H9 (cell line): ENCODE measurements at regions not wholly inside any gene's neighbourhood (a gene's known extent, or its start where the extent isn't known, plus 50 kb on each side); places are given as distances from the start of the nearest gene placed in this dataset.

Experiments
- DNase-seq: peaks from one replicate; pipeline ENCODE4 v3.0.0-alpha.2; 2017
- H2AFZ ChIP-seq: one replicate; pipeline ENCODE4 v1.6.1; 2013; ENCODE audit warnings: mild to moderate bottlenecking, low read length, control low read depth, moderate library complexity
- H2AK5ac ChIP-seq: 2 replicates; pipeline ENCODE4 v1.6.1; 2013; ENCODE audit warnings: low read length, control low read depth, mixed read lengths; ENCODE audit not compliant: insufficient read length
- H2BK120ac ChIP-seq: one replicate; pipeline ENCODE4 v1.6.1; 2013; ENCODE audit warnings: low read depth, mild to moderate bottlenecking, low read length, control low read depth, inconsistent platforms; ENCODE audit not compliant: poor library complexity, severe bottlenecking
- H2BK12ac ChIP-seq: 2 replicates; pipeline ENCODE4 v1.6.1; 2013; ENCODE audit warnings: low read length, control low read depth, mixed read lengths, low read depth; ENCODE audit not compliant: insufficient read length
- H2BK15ac ChIP-seq: 2 replicates; pipeline ENCODE4 v1.6.1; 2013; ENCODE audit warnings: low read depth, low read length, control low read depth
- H2BK20ac ChIP-seq: one replicate; pipeline ENCODE4 v1.6.1; 2013; ENCODE audit warnings: low read depth, mild to moderate bottlenecking, low read length, control low read depth, inconsistent platforms; ENCODE audit not compliant: poor library complexity, severe bottlenecking
- H2BK5ac ChIP-seq: 2 replicates; pipeline ENCODE4 v1.6.1; 2013; ENCODE audit warnings: low read length, control low read depth, mixed read lengths; ENCODE audit not compliant: insufficient read length
- H3K14ac ChIP-seq: 2 replicates; pipeline ENCODE4 v1.6.1; 2013; ENCODE audit warnings: low read length, control low read depth; ENCODE audit not compliant: insufficient read depth
- H3K18ac ChIP-seq: 2 replicates; pipeline ENCODE4 v1.6.1; 2013; ENCODE audit warnings: low read depth, mild to moderate bottlenecking, mixed read lengths, low read length, control low read depth; ENCODE audit not compliant: insufficient read length
- H3K23ac ChIP-seq: 2 replicates; pipeline ENCODE4 v1.6.1; 2013; ENCODE audit warnings: low read length, control low read depth, mixed read lengths, low read depth; ENCODE audit not compliant: insufficient read length
- H3K23me2 ChIP-seq: 2 replicates; pipeline ENCODE4 v1.6.1; 2013; ENCODE audit warnings: low read depth, mild to moderate bottlenecking, mixed read lengths, low read length, control low read depth; ENCODE audit not compliant: insufficient read length, poor library complexity, severe bottlenecking
- H3K27ac ChIP-seq: 2 replicates; pipeline ENCODE4 v1.5.1; 2013; ENCODE audit warnings: low read length, control low read depth, mixed read lengths, low read depth; ENCODE audit not compliant: insufficient read length
- H3K27me3 ChIP-seq: 2 replicates; pipeline ENCODE4 v1.6.1; 2013; ENCODE audit warnings: low read length, control low read depth, inconsistent platforms; ENCODE audit not compliant: insufficient read depth
- H3K4ac ChIP-seq: 2 replicates; pipeline ENCODE4 v1.6.1; 2013; ENCODE audit warnings: low read depth, mild to moderate bottlenecking, control low read depth, inconsistent platforms, low read length, moderate library complexity
- H3K4me1 ChIP-seq: 2 replicates; pipeline ENCODE4 v1.6.1; 2013; ENCODE audit warnings: low read length, control low read depth, inconsistent platforms; ENCODE audit not compliant: insufficient read depth
- H3K4me2 ChIP-seq: 2 replicates; pipeline ENCODE4 v1.6.1; 2013; ENCODE audit warnings: low read length, control low read depth, mixed read lengths; ENCODE audit not compliant: insufficient read length, insufficient read depth
- H3K56ac ChIP-seq: 2 replicates; pipeline ENCODE4 v1.6.1; 2013; ENCODE audit warnings: low read depth, mild to moderate bottlenecking, mixed read lengths, low read length, control low read depth; ENCODE audit not compliant: insufficient read length
- H3K79me1 ChIP-seq: 2 replicates; pipeline ENCODE4 v1.6.1; 2013; ENCODE audit warnings: low read depth, mild to moderate bottlenecking, moderate library complexity, low read length, control low read depth, inconsistent platforms; ENCODE audit not compliant: insufficient read depth, poor library complexity, severe bottlenecking
- H3K79me2 ChIP-seq: 2 replicates; pipeline ENCODE4 v1.6.1; 2013; ENCODE audit warnings: low read length, control low read depth, inconsistent platforms; ENCODE audit not compliant: insufficient read depth
- H3K9ac ChIP-seq: 2 replicates; pipeline ENCODE4 v1.6.1; 2013; ENCODE audit warnings: low read length, control low read depth, mixed read lengths; ENCODE audit not compliant: insufficient read length; ENCODE audit errors: extremely low read depth
- H3K9me3 ChIP-seq: one replicate; pipeline ENCODE4 v1.6.1; 2013; ENCODE audit warnings: low read depth, low read length, inconsistent platforms; ENCODE audit not compliant: control insufficient read depth
- H3T11ph ChIP-seq: one replicate; pipeline ENCODE4 v1.6.1; 2013; ENCODE audit warnings: mild to moderate bottlenecking, low read length, control low read depth, inconsistent platforms
- H4K20me1 ChIP-seq: one replicate; pipeline ENCODE4 v1.6.1; 2013; ENCODE audit not compliant: control insufficient read depth, insufficient read length, insufficient read depth
- H4K5ac ChIP-seq: 2 replicates; pipeline ENCODE4 v1.6.1; 2013; ENCODE audit warnings: low read depth, mild to moderate bottlenecking, mixed read lengths, low read length, control low read depth; ENCODE audit not compliant: insufficient read length
- H4K8ac ChIP-seq: replicated peaks from 2 replicates; pipeline ENCODE4 v1.6.1; 2013; ENCODE audit warnings: low read length, control low read depth, mixed read lengths, low read depth; ENCODE audit not compliant: insufficient read length
- H4K91ac ChIP-seq: 2 replicates; pipeline ENCODE4 v1.6.1; 2013; ENCODE audit warnings: low read depth, mild to moderate bottlenecking, moderate library complexity, mixed read lengths, low read length, control low read depth; ENCODE audit not compliant: insufficient read length
- H3K27ac Mint-ChIP-seq, 3 experiments: 2 replicates in 2 of 3; 3 replicates in 1 of 3; pipeline ENCODE4 v1.8.0; 2020 to 2021; ENCODE audit warnings: mixed read lengths in 3 of 3, mild to moderate bottlenecking in 1 of 3, moderate library complexity in 1 of 3
- H3K27me3 Mint-ChIP-seq: 2 replicates; pipeline ENCODE4 v1.8.0; 2021; ENCODE audit warnings: low read depth, mild to moderate bottlenecking, moderate library complexity, mixed read lengths
- H3K36me3 Mint-ChIP-seq, 3 experiments: 2 replicates in 2 of 3; 3 replicates in 1 of 3; pipeline ENCODE4 v1.8.0; 2020 to 2021; ENCODE audit warnings: low read depth in 3 of 3, mixed read lengths in 3 of 3; ENCODE audit not compliant: insufficient read depth in 1 of 3
- H3K4me1 Mint-ChIP-seq, 2 experiments: 2 replicates each; pipeline ENCODE4 v1.8.0; 2020; ENCODE audit warnings: mixed read lengths in 2 of 2
- H3K4me3 Mint-ChIP-seq, 2 experiments: 2 replicates in 1 of 2; 3 replicates in 1 of 2; pipeline ENCODE4 v1.8.0; 2020 to 2021; ENCODE audit warnings: mild to moderate bottlenecking in 2 of 2, mixed read lengths in 2 of 2, moderate library complexity in 1 of 2
- H3K9me3 Mint-ChIP-seq, 2 experiments: 2 replicates in 1 of 2; 3 replicates in 1 of 2; pipeline ENCODE4 v1.8.0; 2020; ENCODE audit warnings: mild to moderate bottlenecking in 2 of 2, mixed read lengths in 2 of 2, moderate library complexity in 1 of 2
- WGBS: extraction: QIAGEN DNeasy Blood & Tissue Kit; methylation state at CpG from one replicate; pipeline ENCODE4 v1.1.7; 2013; ENCODE audit warnings: missing lambda C conversion rate, low lambda C conversion rate, mixed read lengths; ENCODE audit not compliant: insufficient read length; ENCODE audit errors: extremely low coverage; 5-methylcytosine and 5-hydroxymethylcytosine counted together
- TF ChIP-seq, protein P1 (sequence below): fragments of 200-600 bp; sonication (generic); conservative IDR thresholded peaks from 3 replicates; pipeline ENCODE4 v1.8.0; 2021; ENCODE audit warnings: antibody characterized with exemption, mild to moderate bottlenecking

DNA sequence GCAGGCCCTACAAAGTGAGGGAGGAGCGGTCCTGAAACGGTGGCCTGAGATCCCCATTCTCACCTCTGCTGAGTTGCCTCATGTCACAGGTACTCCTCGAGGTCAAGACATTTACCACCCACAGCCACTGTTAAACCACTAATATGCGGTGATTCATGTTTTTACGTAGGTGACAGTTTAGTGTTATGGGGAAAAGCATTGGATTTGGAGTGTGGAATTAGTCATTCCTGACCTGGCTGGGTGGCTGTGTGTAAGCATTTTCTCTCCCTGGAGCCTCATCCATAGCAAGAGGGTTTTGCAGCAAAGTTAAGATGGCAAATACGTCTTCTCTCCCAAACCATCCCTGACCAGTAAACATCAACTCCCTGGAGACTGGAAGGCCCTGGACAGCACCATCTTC lies 57.8 kb upstream of the KCNJ6 start:
- Histone ChIP-seq H4K20me1 (no peaks in the 10 kb centered on the region), H4K8ac (no peak overlapping the region), H3K14ac (no peak overlapping the region), H3K23me2 (no peaks in the 10 kb centered on the region), H3K9me3 (no peaks in the 10 kb centered on the region), H3K4me2 (no peak overlapping the region), H3K4me1 (no peaks in the 10 kb centered on the region), H3K79me2 (no peaks in the 10 kb centered on the region), H3K4ac (no peak overlapping the region), H2BK120ac (no peak overlapping the region), H3K23ac (no peak overlapping the region), H4K5ac (no peak overlapping the region), H2AK5ac (no peak overlapping the region), H3K9ac (no peak overlapping the region), H2BK20ac (no peak overlapping the region), H2AFZ (no peak overlapping the region), H3K27me3 (no peaks in the 10 kb centered on the region), H2BK12ac (no peak overlapping the region), H3K18ac (no peak overlapping the region), H2BK5ac (no peak overlapping the region), H2BK15ac (no peak overlapping the region), H3K27ac (no peak overlapping the region), H3T11ph (no peak overlapping the region), H3K56ac (no peak overlapping the region), H3K79me1 (no peaks in the 10 kb centered on the region), H4K91ac (no peak overlapping the region)
- H3K4me3 Mint-ChIP-seq, result no peak overlapping the region
- peaks cover 4% of the 10 kb centered on the region for H3K27me3 Mint-ChIP-seq
- no peak overlapping the region for H3K27ac Mint-ChIP-seq
- WGBS, result no CpG with 5 or more reads among the region's 6 CpGs
- H3K36me3 Mint-ChIP-seq, result no peaks in the 10 kb centered on the region
- peaks cover 8 to 11% of the 10 kb centered on the region in 2 experiments for H3K4me1 Mint-ChIP-seq
- no peak for DNase-seq
- TF ChIP-seq, protein P1, sequence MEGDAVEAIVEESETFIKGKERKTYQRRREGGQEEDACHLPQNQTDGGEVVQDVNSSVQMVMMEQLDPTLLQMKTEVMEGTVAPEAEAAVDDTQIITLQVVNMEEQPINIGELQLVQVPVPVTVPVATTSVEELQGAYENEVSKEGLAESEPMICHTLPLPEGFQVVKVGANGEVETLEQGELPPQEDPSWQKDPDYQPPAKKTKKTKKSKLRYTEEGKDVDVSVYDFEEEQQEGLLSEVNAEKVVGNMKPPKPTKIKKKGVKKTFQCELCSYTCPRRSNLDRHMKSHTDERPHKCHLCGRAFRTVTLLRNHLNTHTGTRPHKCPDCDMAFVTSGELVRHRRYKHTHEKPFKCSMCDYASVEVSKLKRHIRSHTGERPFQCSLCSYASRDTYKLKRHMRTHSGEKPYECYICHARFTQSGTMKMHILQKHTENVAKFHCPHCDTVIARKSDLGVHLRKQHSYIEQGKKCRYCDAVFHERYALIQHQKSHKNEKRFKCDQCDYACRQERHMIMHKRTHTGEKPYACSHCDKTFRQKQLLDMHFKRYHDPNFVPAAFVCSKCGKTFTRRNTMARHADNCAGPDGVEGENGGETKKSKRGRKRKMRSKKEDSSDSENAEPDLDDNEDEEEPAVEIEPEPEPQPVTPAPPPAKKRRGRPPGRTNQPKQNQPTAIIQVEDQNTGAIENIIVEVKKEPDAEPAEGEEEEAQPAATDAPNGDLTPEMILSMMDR, result no peak
- no peaks in the 10 kb centered on the region for H3K9me3 Mint-ChIP-seq
